RWPE2 (cell line): ENCODE measurements at regions not wholly inside any gene's neighbourhood (a gene's known extent, or its start where the extent isn't known, plus 50 kb on each side); places are given as distances from the start of the nearest gene placed in this dataset.

Experiments used
- ATAC-seq: fragments of 200-7000 bp; cut with Tn5 transposase; 3 replicates; pipeline ENCODE4 v1.9.1; 2021; ENCODE audit warnings: low read depth
- DNase-seq: peaks from one replicate; pipeline ENCODE4 v3.0.0-alpha.2; 2020; ENCODE audit warnings: low spot score
- H3K27ac ChIP-seq: fragments of 450-650 bp; 2 replicates; pipeline ENCODE4 v1.5.1; 2017; ENCODE audit warnings: mild to moderate bottlenecking; ENCODE audit not compliant: poor library complexity, severe bottlenecking
- H3K27me3 ChIP-seq: fragments of 250-450 bp; sonication (Bioruptor Pico); 2 replicates; pipeline ENCODE4 v1.5.1; 2021; ENCODE audit warnings: mild to moderate bottlenecking, moderate library complexity; ENCODE audit not compliant: insufficient read depth, poor library complexity, severe bottlenecking
- H3K36me3 ChIP-seq: fragments of 250-450 bp; sonication (Bioruptor Pico); 2 replicates; pipeline ENCODE4 v1.5.1; 2020; ENCODE audit warnings: low read depth, mild to moderate bottlenecking, moderate library complexity
- H3K4me1 ChIP-seq: fragments of 250-450 bp; sonication (Bioruptor Pico); 2 replicates; pipeline ENCODE4 v1.5.1; 2021; ENCODE audit warnings: mild to moderate bottlenecking, moderate library complexity; ENCODE audit not compliant: insufficient read depth, poor library complexity, severe bottlenecking
- H3K4me3 ChIP-seq: fragments of 250-450 bp; sonication (Bioruptor Pico); 2 replicates; pipeline ENCODE4 v1.5.1; 2021; ENCODE audit warnings: mild to moderate bottlenecking, moderate library complexity; ENCODE audit not compliant: severe bottlenecking
- H3K9me3 ChIP-seq: fragments of 250-450 bp; sonication (Bioruptor Pico); 2 replicates; pipeline ENCODE4 v1.5.1; 2021; ENCODE audit warnings: mild to moderate bottlenecking, moderate library complexity; ENCODE audit not compliant: severe bottlenecking
- CTCF ChIP-seq: fragments of 450-650 bp; IDR thresholded peaks from one replicate; pipeline ENCODE4 v1.5.1; 2017; ENCODE audit warnings: mild to moderate bottlenecking, moderate library complexity; ENCODE audit not compliant: poor library complexity, severe bottlenecking

- no peak for DNase-seq
- ATAC-seq: no peak
- Histone ChIP-seq H3K4me1 (no peaks in the 10 kb centered on the region), H3K27ac (no peak overlapping the region), H3K9me3 (no peaks in the 10 kb centered on the region), H3K36me3 (no peaks in the 10 kb centered on the region), H3K27me3 (no peaks in the 10 kb centered on the region), H3K4me3 (no peak overlapping the region)
- no peak for TF ChIP-seq CTCF
These were observed 1374.8 kb downstream of the PCDH9 start for GRCh38 chr13:65855242-65855805.

- ATAC-seq (no peak), DNase-seq (no peak)
- no peak overlapping the region for H3K4me3 ChIP-seq
- no peaks in the 10 kb centered on the region for H3K27me3 ChIP-seq
- no peak overlapping the region for H3K27ac ChIP-seq
- no peaks in the 10 kb centered on the region for H3K9me3 ChIP-seq
- H3K36me3 ChIP-seq: no peaks in the 10 kb centered on the region
- no peak for TF ChIP-seq CTCF
- H3K4me1 ChIP-seq: no peaks in the 10 kb centered on the region
These were observed 1375.7 kb downstream of the PCDH9 start for GRCh38 chr13:65854431-65854830.

- no peak overlapping the region for H3K27ac ChIP-seq
- H3K4me3 ChIP-seq: no peak overlapping the region
- H3K4me1 ChIP-seq: no peaks in the 10 kb centered on the region
- no peaks in the 10 kb centered on the region for H3K27me3 ChIP-seq
- no peaks in the 10 kb centered on the region for H3K36me3 ChIP-seq
- no peaks in the 10 kb centered on the region for H3K9me3 ChIP-seq
- TF ChIP-seq CTCF: no peak
- ATAC-seq (no peak), DNase-seq (no peak)
These were observed 1385.8 kb downstream of the PCDH9 start for GRCh38 chr13:65844266-65844841.

GRCh38 chr13:65843314-65843731 lies 1386.8 kb downstream of the PCDH9 start:
- no peak for TF ChIP-seq CTCF
- Histone ChIP-seq H3K36me3 (no peaks in the 10 kb centered on the region), H3K9me3 (no peaks in the 10 kb centered on the region), H3K27ac (no peak overlapping the region), H3K4me3 (no peak overlapping the region), H3K4me1 (no peaks in the 10 kb centered on the region), H3K27me3 (no peaks in the 10 kb centered on the region)
- DNase-seq: no peak
- no peak for ATAC-seq

GRCh38 chr13:65841156-65841555 lies 1389.0 kb downstream of the PCDH9 start:
- ATAC-seq: no peak
- no peaks in the 10 kb centered on the region for H3K36me3 ChIP-seq

More at GRCh38 chr13:65841156-65841555, 1389.0 kb downstream of the PCDH9 start:
- Histone ChIP-seq H3K4me1 (no peaks in the 10 kb centered on the region), H3K27me3 (no peaks in the 10 kb centered on the region), H3K27ac (no peak overlapping the region), H3K9me3 (no peaks in the 10 kb centered on the region), H3K4me3 (no peak overlapping the region)
- no peak for DNase-seq
- TF ChIP-seq CTCF: no peak
